Sigmoid colon (tissue), 6 donors: ENCODE measurements at regions not wholly inside any gene's neighbourhood (a gene's known extent, or its start where the extent isn't known, plus 50 kb on each side); places are given as distances from the start of the nearest gene placed in this dataset.

Experiments
- DNase-seq: peaks from one replicate; pipeline ENCODE4 v3.0.0-alpha.2; 2019
- H3K27ac ChIP-seq, 4 donors: fragments of 200-600 bp; sonication (generic); one replicate each; pipeline ENCODE4 v1.5.1; 2016 to 2019; ENCODE audit warnings: mild to moderate bottlenecking in 1 of 4
- H3K27me3 ChIP-seq, 3 donors: fragments of 200-600 bp; sonication (generic); one replicate each; pipeline ENCODE4 v1.5.1; 2019; ENCODE audit warnings: mild to moderate bottlenecking in 1 of 3
- H3K36me3 ChIP-seq, 4 donors: fragments of 200-600 bp; sonication (generic); one replicate each; pipeline ENCODE4 v1.5.1; 2016 to 2019
- H3K4me1 ChIP-seq, 4 donors: fragments of 200-600 bp; sonication (generic); one replicate each; pipeline ENCODE4 v1.5.1; 2017 to 2019
- H3K4me3 ChIP-seq, 4 donors: fragments of 200-600 bp; sonication (generic); one replicate each; pipeline ENCODE4 v1.5.1; 2017 to 2019; ENCODE audit warnings: mild to moderate bottlenecking in 2 of 4, moderate library complexity in 1 of 4
- H3K9me3 ChIP-seq, 4 donors: fragments of 200-600 bp in 3 of 4; sonication (generic) in 3 of 4; one replicate each; pipeline versions ENCODE4 v1.5.1 to v1.6.1; 2013 to 2019
- EP300 ChIP-seq, 4 donors: sonication (generic); formaldehyde crosslinking; IDR thresholded peaks; one replicate each; pipeline ENCODE4 v1.6.1; 2017; ENCODE audit warnings: antibody characterized with exemption in 4 of 4
- POLR2A ChIP-seq, 2 donors: fragments of 450-650 bp; IDR thresholded peaks; one replicate each; pipeline ENCODE4 v1.6.1; 2016; ENCODE audit warnings: antibody characterized with exemption in 2 of 2, mild to moderate bottlenecking in 2 of 2, moderate library complexity in 2 of 2
- POLR2AphosphoS5 ChIP-seq, 4 donors: sonication (generic); formaldehyde crosslinking; IDR thresholded peaks; one replicate each; pipeline ENCODE4 v1.6.1; 2017; ENCODE audit warnings: antibody characterized with exemption in 4 of 4
- WGBS, 2 donors: extraction: QIAGEN DNeasy Blood & Tissue Kit; methylation state at CpG; one replicate each; pipeline ENCODE4 v1.1.7; 2013; 5-methylcytosine and 5-hydroxymethylcytosine counted together
- intact Hi-C: fragments of 100-400 bp; cut with DNase I; formaldehyde crosslinking; loops from one replicate; pipeline ENCODE4 v1.15.1; 2023
- TF ChIP-seq, protein P1 (sequence below), 4 experiments: fragments of 450-650 bp in 3 of 4; fragments of 200-600 bp in 1 of 4; IDR thresholded peaks; one replicate each; pipeline ENCODE4 v1.5.1; 2016 to 2019; ENCODE audit warnings: antibody characterized with exemption in 4 of 4, mild to moderate bottlenecking in 3 of 4, moderate library complexity in 2 of 4
- donor health status: healthy with polysubstance abuse.
- donor health status: healthy.

DNA sequence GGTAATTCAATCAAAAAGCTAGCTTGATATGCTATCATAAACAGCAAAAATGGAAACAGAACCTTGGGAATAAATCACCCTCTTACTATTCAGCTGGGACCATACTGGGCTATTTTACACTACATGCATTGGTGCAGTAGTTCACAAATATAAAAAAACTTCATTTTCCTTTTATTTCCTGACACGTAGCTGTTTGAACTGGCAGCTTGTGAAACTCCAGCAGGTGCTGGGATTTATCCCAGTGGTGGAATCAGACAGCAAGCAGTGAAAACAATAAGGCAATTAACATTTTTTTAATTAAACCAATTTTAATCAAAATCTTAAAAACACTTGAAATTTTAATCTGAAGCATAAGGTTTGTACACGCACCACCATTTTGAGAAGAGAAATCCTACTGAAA lies 240.4 kb upstream of the IRX5 start:
- no peaks in the 10 kb centered on the region for H3K36me3 ChIP-seq
- no peak overlapping the region for H3K27ac ChIP-seq
- TF ChIP-seq EP300 (IDR thresholded peaks at IDR 0.05) (no peak), POLR2A (IDR thresholded peaks at IDR 0.05) (no peak), POLR2AphosphoS5 (IDR thresholded peaks at IDR 0.05) (no peak)
- TF ChIP-seq, protein P1, sequence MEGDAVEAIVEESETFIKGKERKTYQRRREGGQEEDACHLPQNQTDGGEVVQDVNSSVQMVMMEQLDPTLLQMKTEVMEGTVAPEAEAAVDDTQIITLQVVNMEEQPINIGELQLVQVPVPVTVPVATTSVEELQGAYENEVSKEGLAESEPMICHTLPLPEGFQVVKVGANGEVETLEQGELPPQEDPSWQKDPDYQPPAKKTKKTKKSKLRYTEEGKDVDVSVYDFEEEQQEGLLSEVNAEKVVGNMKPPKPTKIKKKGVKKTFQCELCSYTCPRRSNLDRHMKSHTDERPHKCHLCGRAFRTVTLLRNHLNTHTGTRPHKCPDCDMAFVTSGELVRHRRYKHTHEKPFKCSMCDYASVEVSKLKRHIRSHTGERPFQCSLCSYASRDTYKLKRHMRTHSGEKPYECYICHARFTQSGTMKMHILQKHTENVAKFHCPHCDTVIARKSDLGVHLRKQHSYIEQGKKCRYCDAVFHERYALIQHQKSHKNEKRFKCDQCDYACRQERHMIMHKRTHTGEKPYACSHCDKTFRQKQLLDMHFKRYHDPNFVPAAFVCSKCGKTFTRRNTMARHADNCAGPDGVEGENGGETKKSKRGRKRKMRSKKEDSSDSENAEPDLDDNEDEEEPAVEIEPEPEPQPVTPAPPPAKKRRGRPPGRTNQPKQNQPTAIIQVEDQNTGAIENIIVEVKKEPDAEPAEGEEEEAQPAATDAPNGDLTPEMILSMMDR (IDR thresholded peaks at IDR 0.05) = no peak
- H3K9me3 ChIP-seq = no peaks in the 10 kb centered on the region
- intact Hi-C loops = no loop called here
- 70 to 75% methylated on average over 2 of the region's 2 CpGs for WGBS, 2 donors
- DNase-seq = no peak
- H3K4me3 ChIP-seq = no peak overlapping the region
- peaks cover 0 to 4% (median 0%) of the 10 kb centered on the region in 3 donors for H3K27me3 ChIP-seq
- H3K4me1 ChIP-seq = no peaks in the 10 kb centered on the region

DNA sequence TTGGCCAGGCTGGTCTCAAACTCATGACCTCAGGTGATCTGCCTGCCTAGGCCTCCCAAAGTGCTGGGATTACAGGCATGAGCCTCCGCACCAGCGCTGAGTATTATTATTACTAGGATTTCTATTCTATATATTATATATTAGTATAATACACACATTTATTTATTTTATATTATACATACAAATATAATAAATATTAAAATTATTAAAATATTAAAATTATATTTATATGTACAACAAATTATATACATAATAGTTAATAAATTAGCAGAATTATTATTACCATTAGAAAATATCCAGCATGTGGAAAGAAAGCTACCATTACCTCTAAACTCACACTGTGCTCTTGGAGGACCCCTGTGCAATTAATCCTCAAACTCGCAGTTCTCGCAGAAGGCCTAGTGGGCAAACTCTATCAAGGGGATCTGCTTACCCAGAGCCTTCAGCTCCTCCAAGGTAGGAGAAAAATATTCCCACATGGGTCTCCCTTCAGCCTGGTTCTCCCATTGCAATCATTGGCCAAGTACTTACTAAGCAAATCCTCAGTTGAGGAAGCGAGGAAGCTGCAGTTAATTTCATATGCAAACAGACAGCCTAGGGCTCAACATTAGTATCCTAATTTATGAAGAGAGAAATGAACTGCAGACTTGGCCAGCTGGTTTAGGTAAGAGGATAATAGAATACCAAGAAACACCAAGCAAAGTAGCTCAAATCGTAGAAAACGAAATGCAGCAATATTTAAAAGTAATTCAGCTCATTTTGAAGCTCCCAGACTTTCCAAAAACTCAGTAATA lies 241.4 kb upstream of the IRX5 start:
- Histone ChIP-seq H3K4me3 (no peak overlapping the region), H3K36me3 (no peaks in the 10 kb centered on the region), H3K27ac (no peak overlapping the region), H3K4me1 (no peaks in the 10 kb centered on the region), H3K9me3 (no peaks in the 10 kb centered on the region), H3K27me3 (peaks cover 0 to 4% (median 0%) of the 10 kb centered on the region in 3 donors)
- WGBS, 2 donors = 89% methylated on average over 7 of the region's 7 CpGs
- TF ChIP-seq POLR2AphosphoS5 (IDR thresholded peaks at IDR 0.05) (no peak), EP300 (IDR thresholded peaks at IDR 0.05) (no peak), POLR2A (IDR thresholded peaks at IDR 0.05) (no peak)
- TF ChIP-seq, protein P1 (IDR thresholded peaks at IDR 0.05) = no peak
- DNase-seq = no peak
- intact Hi-C loops = no loop called here

GRCh38 chr16:54688339-54688738 lies 242.3 kb upstream of the IRX5 start:
- Histone ChIP-seq H3K27ac (no peak overlapping the region), H3K27me3 (peaks cover 0 to 4% (median 0%) of the 10 kb centered on the region in 3 donors), H3K36me3 (no peaks in the 10 kb centered on the region), H3K9me3 (no peaks in the 10 kb centered on the region), H3K4me1 (no peaks in the 10 kb centered on the region), H3K4me3 (no peak overlapping the region)
- no peak for TF ChIP-seq EP300 (IDR thresholded peaks at IDR 0.05)
- no peak for TF ChIP-seq POLR2A (IDR thresholded peaks at IDR 0.05)
- TF ChIP-seq, protein P1 (IDR thresholded peaks at IDR 0.05) = no peak
- TF ChIP-seq POLR2AphosphoS5 (IDR thresholded peaks at IDR 0.05) = no peak
- intact Hi-C loops = no loop called here
- WGBS, 2 donors = 97 to 98% methylated on average over 1 of the region's 1 CpG
- DNase-seq = no peak

- no peak for DNase-seq
- Histone ChIP-seq H3K36me3 (no peaks in the 10 kb centered on the region), H3K27ac (no peak overlapping the region), H3K9me3 (no peaks in the 10 kb centered on the region), H3K27me3 (peaks cover 0 to 1% (median 0%) of the 10 kb centered on the region in 3 donors), H3K4me1 (no peaks in the 10 kb centered on the region), H3K4me3 (no peak overlapping the region)
- TF ChIP-seq POLR2AphosphoS5 (IDR thresholded peaks at IDR 0.05) (no peak), EP300 (IDR thresholded peaks at IDR 0.05) (no peak), POLR2A (IDR thresholded peaks at IDR 0.05) (no peak)
- TF ChIP-seq, protein P1 (IDR thresholded peaks at IDR 0.05) = no peak
- 68 to 69% methylated on average over 8 of the region's 8 CpGs for WGBS, 2 donors
- intact Hi-C loops = no loop called here
These were observed 243.4 kb upstream of the IRX5 start for GRCh38 chr16:54687043-54687899.
